HEK293 (cell line): ENCODE measurements at regions not wholly inside any gene's neighbourhood (a gene's known extent, or its start where the extent isn't known, plus 50 kb on each side); places are given as distances from the start of the nearest gene placed in this dataset.
"Not testable (repeated sequence)": the region's sequence is repeated elsewhere in the genome, so short reads cannot be mapped to it uniquely, and the experiment has no call there.

ENCODE experiments used
- CTCF ChIA-PET: fragments of 350-600 bp; formaldehyde crosslinking; extraction: SDS; loops from one replicate; lab custom pipeline; 2021; ENCODE audit warnings: antibody characterized with exemption; lab: Yijun Ruan, JAX
- POLR2A ChIA-PET: fragments of 300-600 bp; formaldehyde crosslinking; extraction: SDS; loops from one replicate; lab custom pipeline; 2020; ENCODE audit warnings: antibody characterized with exemption, inconsistent platforms; lab: Yijun Ruan, JAX
- H3K27ac ChIP-seq: fragments of 200-500 bp; sonication (Bioruptor generic); 2 replicates; pipeline ENCODE4 v1.5.1; 2014; ENCODE audit warnings: low read depth, low read length, control low read depth, inconsistent platforms; ENCODE audit errors: extremely low read depth
- H3K36me3 ChIP-seq, 2 experiments: fragments of 200-500 bp in 1 of 2; sonication (Bioruptor generic) in 1 of 2; 1 replicate in 1 of 2; 2 replicates in 1 of 2; pipeline ENCODE4 v1.5.1; 2014 to 2017; ENCODE audit warnings: inconsistent platforms in 2 of 2, low read length in 2 of 2; ENCODE audit not compliant: control insufficient read depth in 2 of 2, insufficient read depth in 1 of 2
- H3K4me1 ChIP-seq: fragments of 200-500 bp; sonication (Bioruptor generic); 2 replicates; pipeline ENCODE4 v1.5.1; 2014; ENCODE audit warnings: mild to moderate bottlenecking, low read length, inconsistent platforms; ENCODE audit not compliant: control insufficient read depth, insufficient read depth
- H3K4me3 ChIP-seq: 2 replicates; pipeline ENCODE4 v1.5.1; 2011; ENCODE audit warnings: low read depth, mild to moderate bottlenecking, control low read depth, low read length, moderate library complexity
- H3K9me3 ChIP-seq: fragments of 200-500 bp; sonication (Bioruptor generic); 2 replicates; pipeline ENCODE4 v1.5.1; 2014; ENCODE audit warnings: low read depth, low read length, inconsistent platforms; ENCODE audit not compliant: control insufficient read depth, insufficient read depth

- H3K27ac ChIP-seq, CTCF ChIA-PET, H3K4me1 ChIP-seq, POLR2A ChIA-PET, H3K9me3 ChIP-seq, H3K36me3 ChIP-seq, H3K4me3 ChIP-seq: not testable (repeated sequence)
Measured at GRCh38 chr9:39552242-39552881, 196.9 kb downstream of the SPATA31A1 start.

- H3K4me3 ChIP-seq, H3K36me3 ChIP-seq, POLR2A ChIA-PET, H3K9me3 ChIP-seq, H3K4me1 ChIP-seq, H3K27ac ChIP-seq, CTCF ChIA-PET: not testable (repeated sequence)
Measured at GRCh38 chr9:39554352-39554751, 198.9 kb downstream of the SPATA31A1 start.

GRCh38 chr9:39559384-39559783 lies 203.9 kb downstream of the SPATA31A1 start:
- H3K4me1 ChIP-seq, POLR2A ChIA-PET, H3K36me3 ChIP-seq, CTCF ChIA-PET, H3K27ac ChIP-seq, H3K9me3 ChIP-seq, H3K4me3 ChIP-seq: not testable (repeated sequence)

GRCh38 chr9:39566782-39567181 lies 211.3 kb downstream of the SPATA31A1 start:
- CTCF ChIA-PET, POLR2A ChIA-PET, H3K9me3 ChIP-seq, H3K36me3 ChIP-seq, H3K27ac ChIP-seq, H3K4me3 ChIP-seq, H3K4me1 ChIP-seq: not testable (repeated sequence)

- not testable (repeated sequence) for H3K9me3 ChIP-seq
Measured at GRCh38 chr9:39567396-39567795, 211.9 kb downstream of the SPATA31A1 start.

GRCh38 chr9:39568900-39569299 lies 213.4 kb downstream of the SPATA31A1 start:
- H3K4me1 ChIP-seq, H3K9me3 ChIP-seq, CTCF ChIA-PET, H3K36me3 ChIP-seq, H3K27ac ChIP-seq, H3K4me3 ChIP-seq, POLR2A ChIA-PET: not testable (repeated sequence)

More at GRCh38 chr9:39567396-39567795, 211.9 kb downstream of the SPATA31A1 start:
- H3K36me3 ChIP-seq, POLR2A ChIA-PET, H3K4me1 ChIP-seq, CTCF ChIA-PET, H3K4me3 ChIP-seq, H3K27ac ChIP-seq: not testable (repeated sequence)

- H3K27ac ChIP-seq, H3K4me3 ChIP-seq, POLR2A ChIA-PET, CTCF ChIA-PET, H3K4me1 ChIP-seq, H3K36me3 ChIP-seq, H3K9me3 ChIP-seq: not testable (repeated sequence)
Measured at GRCh38 chr9:39573024-39574022, 217.9 kb downstream of the SPATA31A1 start.

- POLR2A ChIA-PET, H3K36me3 ChIP-seq, H3K9me3 ChIP-seq, H3K4me3 ChIP-seq, CTCF ChIA-PET, H3K4me1 ChIP-seq, H3K27ac ChIP-seq: not testable (repeated sequence)
Measured at GRCh38 chr9:39579000-39579399, 223.5 kb downstream of the SPATA31A1 start.

GRCh38 chr9:39581296-39581695 lies 225.8 kb downstream of the SPATA31A1 start:
- H3K27ac ChIP-seq, result not testable (repeated sequence)

GRCh38 chr9:39582677-39583412 lies 227.4 kb downstream of the SPATA31A1 start:
- POLR2A ChIA-PET, result not testable (repeated sequence)

More at GRCh38 chr9:39581296-39581695, 225.8 kb downstream of the SPATA31A1 start:
- H3K4me3 ChIP-seq, CTCF ChIA-PET, POLR2A ChIA-PET, H3K9me3 ChIP-seq, H3K36me3 ChIP-seq, H3K4me1 ChIP-seq: not testable (repeated sequence)

More at GRCh38 chr9:39582677-39583412, 227.4 kb downstream of the SPATA31A1 start:
- H3K4me3 ChIP-seq, H3K27ac ChIP-seq, H3K4me1 ChIP-seq, H3K9me3 ChIP-seq, H3K36me3 ChIP-seq: not testable (repeated sequence)
- CTCF ChIA-PET, result interaction anchor here (0.7 kb wide), 1 partner anchor 962 kb away, joined by 5 read pairs; no protein-coding TSS in a partner anchor
